NCI-H2171 (cell line): ENCODE measurements at regions not wholly inside any gene's neighbourhood (a gene's known extent, or its start where the extent isn't known, plus 50 kb on each side); places are given as distances from the start of the nearest gene placed in this dataset.
A peak's percentile ranks its signal among the peaks of the same experiment; 100 is the strongest.

Experiments
- DNase-seq: peaks from one replicate; lab custom pipeline; 2025; lab: John Stamatoyannopoulos, UW

DNA sequence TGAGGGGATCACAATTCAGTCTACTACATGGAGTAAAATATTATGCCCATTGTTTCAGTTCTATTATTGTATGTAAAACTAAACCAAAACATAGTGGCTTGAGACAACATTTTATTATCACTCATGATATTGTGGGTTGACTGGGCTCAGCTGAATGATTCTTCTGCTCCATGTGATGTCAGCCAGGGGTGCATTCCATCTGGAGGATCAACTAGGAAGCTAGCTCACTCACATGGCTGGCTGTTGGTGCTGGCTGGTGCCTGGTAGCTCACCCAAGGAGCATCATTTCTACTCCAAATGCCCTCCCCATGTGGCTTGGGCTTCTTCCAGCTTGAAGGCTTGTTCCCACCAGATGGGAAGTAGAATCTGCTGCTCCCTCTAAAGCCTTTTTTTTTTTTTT, 51.8 kb upstream of the CLRN1 start:
- DNase-seq = peak; percentile 1

- no peak for DNase-seq
Measured at GRCh38 chr3:151034303-151034702, 51.2 kb upstream of the MED12L start.

DNA sequence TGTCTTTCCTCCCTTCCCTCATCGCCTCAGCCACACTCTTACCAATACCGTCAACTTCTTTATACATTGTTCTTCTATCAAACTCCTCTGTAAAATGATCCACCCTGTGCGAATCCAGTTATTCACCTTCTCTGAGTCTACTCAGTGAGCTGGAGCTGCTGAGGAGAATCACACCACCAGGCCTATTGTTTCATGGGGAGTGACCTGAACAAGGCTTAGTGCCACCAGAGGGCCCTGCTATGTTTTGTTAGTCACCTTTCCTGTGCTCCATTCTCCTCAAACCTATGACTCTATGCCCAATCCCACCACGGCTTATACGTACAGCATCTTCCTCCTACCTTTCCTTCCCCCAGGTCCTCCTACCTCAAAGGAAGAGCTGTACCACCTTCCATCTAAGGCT, 50.4 kb upstream of the MED12L start:
- no peak for DNase-seq
